Mucosa of descending colon (tissue), 3 donors: ENCODE measurements at regions not wholly inside any gene's neighbourhood (a gene's known extent, or its start where the extent isn't known, plus 50 kb on each side); places are given as distances from the start of the nearest gene placed in this dataset.

ENCODE experiments used
- ATAC-seq: fragments of 200-7000 bp; cut with Tn5 transposase; one replicate; pipeline ENCODE4 v1.9.1; 2020; ENCODE audit warnings: mild to moderate bottlenecking, moderate library complexity
- DNase-seq, 3 donors: peaks; one replicate each; pipeline ENCODE4 v3.0.0-alpha.2; 2020
- H3K36me3 ChIP-seq: fragments of 200-600 bp; one replicate; pipeline ENCODE4 v1.8.0; 2021; ENCODE audit warnings: low read depth, mild to moderate bottlenecking
- H3K4me1 ChIP-seq: fragments of 200-600 bp; one replicate; pipeline ENCODE4 v1.8.0; 2021; ENCODE audit warnings: low read depth, mild to moderate bottlenecking
- H3K4me3 ChIP-seq: fragments of 200-600 bp; one replicate; pipeline ENCODE4 v1.8.0; 2021; ENCODE audit warnings: mild to moderate bottlenecking
- H3K9me3 ChIP-seq: fragments of 200-600 bp; one replicate; pipeline ENCODE4 v1.8.0; 2021; ENCODE audit warnings: mild to moderate bottlenecking
- CTCF ChIP-seq: fragments of 200-600 bp; IDR thresholded peaks from one replicate; pipeline ENCODE4 v1.8.0; 2022; ENCODE audit warnings: antibody characterized with exemption, mild to moderate bottlenecking
- intact Hi-C, 2 donors: fragments of 100-400 bp; cut with DNase I in 1 of 2; cut with micrococcal nuclease in 1 of 2; formaldehyde crosslinking; loops; one replicate each; pipeline versions ENCODE4 v1.11.0 to v1.11.1; 2022; cut with DNase I, micrococcal nuclease
- donor health status: DM: no; HTN: no; CAD: no; lungs with moderate emphysema.
- donor health status: DM: no; HTN: no; CAD: no.
- donor health status: DM: no; HTN: yes; CAD: no.

- no peaks in the 10 kb centered on the region for H3K4me1 ChIP-seq
- ATAC-seq (no peak), DNase-seq (no peak)
- no peak for TF ChIP-seq CTCF
- H3K9me3 ChIP-seq: no peaks in the 10 kb centered on the region
- H3K36me3 ChIP-seq: no peaks in the 10 kb centered on the region
- intact Hi-C loops: no loop called here
- no peak overlapping the region for H3K4me3 ChIP-seq
Observed at GRCh38 chr10:47244560-47245500, 55.2 kb upstream of the GDF10 start.

GRCh38 chr10:47245731-47246350, 54.2 kb upstream of the GDF10 start:
- no peaks in the 10 kb centered on the region for H3K36me3 ChIP-seq
- ATAC-seq (no peak), DNase-seq (no peak)
- H3K4me3 ChIP-seq: no peak overlapping the region
- intact Hi-C loops: no loop called here
- H3K4me1 ChIP-seq: no peaks in the 10 kb centered on the region
- no peak for TF ChIP-seq CTCF
- no peaks in the 10 kb centered on the region for H3K9me3 ChIP-seq

- Histone ChIP-seq H3K4me3 (no peak overlapping the region), H3K9me3 (no peaks in the 10 kb centered on the region), H3K36me3 (no peaks in the 10 kb centered on the region), H3K4me1 (no peaks in the 10 kb centered on the region)
- DNase-seq: no peak
- no peak for ATAC-seq
- intact Hi-C loops: no loop called here
- TF ChIP-seq CTCF: no peak
Observed at GRCh38 chr10:47246406-47247147, 53.4 kb upstream of the GDF10 start.

GRCh38 chr10:47247148-47248059, 52.6 kb upstream of the GDF10 start:
- intact Hi-C loops: no loop called here
- no peak overlapping the region for H3K4me3 ChIP-seq
- H3K4me1 ChIP-seq: no peaks in the 10 kb centered on the region
- no peaks in the 10 kb centered on the region for H3K9me3 ChIP-seq
- no peaks in the 10 kb centered on the region for H3K36me3 ChIP-seq
- DNase-seq (no peak), ATAC-seq (no peak)
- no peak for TF ChIP-seq CTCF
